ENCODE measurements at regions not wholly inside any gene's neighbourhood (a gene's known extent, or its start where the extent isn't known, plus 50 kb on each side); places are given as distances from the start of the nearest gene placed in this dataset.

DNA sequence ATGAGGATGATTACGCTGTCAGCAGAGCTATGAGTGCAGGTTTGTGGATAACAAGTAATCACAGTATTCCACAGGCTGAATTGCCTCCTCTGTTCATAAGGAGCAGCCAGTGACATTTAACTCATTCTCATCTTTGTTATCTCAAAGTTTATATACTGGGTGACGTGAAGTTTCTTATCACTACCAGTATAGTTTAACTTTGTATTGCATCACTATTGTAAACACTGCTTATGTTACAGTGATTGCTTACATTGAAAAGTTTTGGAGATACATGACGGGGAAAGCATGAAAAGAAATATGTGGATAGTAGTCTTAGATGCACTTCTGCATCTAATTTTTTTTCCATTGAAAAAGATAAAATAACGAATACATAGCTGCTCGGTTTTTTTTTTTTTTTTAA, 429.7 kb downstream of the VGLL3 start:
- TF ChIP-seq CTCF (IDR thresholded peaks at IDR 0.05): no peak
- TF ChIP-seq POLR2AphosphoS5 (IDR thresholded peaks at IDR 0.05; ENCODE audit: low read depth, low read length): no peak
- TF ChIP-seq, protein P1, sequence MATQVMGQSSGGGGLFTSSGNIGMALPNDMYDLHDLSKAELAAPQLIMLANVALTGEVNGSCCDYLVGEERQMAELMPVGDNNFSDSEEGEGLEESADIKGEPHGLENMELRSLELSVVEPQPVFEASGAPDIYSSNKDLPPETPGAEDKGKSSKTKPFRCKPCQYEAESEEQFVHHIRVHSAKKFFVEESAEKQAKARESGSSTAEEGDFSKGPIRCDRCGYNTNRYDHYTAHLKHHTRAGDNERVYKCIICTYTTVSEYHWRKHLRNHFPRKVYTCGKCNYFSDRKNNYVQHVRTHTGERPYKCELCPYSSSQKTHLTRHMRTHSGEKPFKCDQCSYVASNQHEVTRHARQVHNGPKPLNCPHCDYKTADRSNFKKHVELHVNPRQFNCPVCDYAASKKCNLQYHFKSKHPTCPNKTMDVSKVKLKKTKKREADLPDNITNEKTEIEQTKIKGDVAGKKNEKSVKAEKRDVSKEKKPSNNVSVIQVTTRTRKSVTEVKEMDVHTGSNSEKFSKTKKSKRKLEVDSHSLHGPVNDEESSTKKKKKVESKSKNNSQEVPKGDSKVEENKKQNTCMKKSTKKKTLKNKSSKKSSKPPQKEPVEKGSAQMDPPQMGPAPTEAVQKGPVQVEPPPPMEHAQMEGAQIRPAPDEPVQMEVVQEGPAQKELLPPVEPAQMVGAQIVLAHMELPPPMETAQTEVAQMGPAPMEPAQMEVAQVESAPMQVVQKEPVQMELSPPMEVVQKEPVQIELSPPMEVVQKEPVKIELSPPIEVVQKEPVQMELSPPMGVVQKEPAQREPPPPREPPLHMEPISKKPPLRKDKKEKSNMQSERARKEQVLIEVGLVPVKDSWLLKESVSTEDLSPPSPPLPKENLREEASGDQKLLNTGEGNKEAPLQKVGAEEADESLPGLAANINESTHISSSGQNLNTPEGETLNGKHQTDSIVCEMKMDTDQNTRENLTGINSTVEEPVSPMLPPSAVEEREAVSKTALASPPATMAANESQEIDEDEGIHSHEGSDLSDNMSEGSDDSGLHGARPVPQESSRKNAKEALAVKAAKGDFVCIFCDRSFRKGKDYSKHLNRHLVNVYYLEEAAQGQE (IDR thresholded peaks at IDR 0.05; ENCODE audit: insufficient read depth in 1 of 2, low read depth in 2 of 2, low read length in 1 of 2): no peak

All from Panc1 (cell line).